ENCODE measurements at regions not wholly inside any gene's neighbourhood (a gene's known extent, or its start where the extent isn't known, plus 50 kb on each side); places are given as distances from the start of the nearest gene placed in this dataset.

GRCh38 chr2:137729305-137729704 is 235.0 kb upstream of the HNMT start:
- DNase-seq = no peak

GRCh38 chr2:137737559-137737958 is 226.7 kb upstream of the HNMT start:
- DNase-seq = no peak

- no peak for DNase-seq
Measured at GRCh38 chr2:137741784-137742362, 222.4 kb upstream of the HNMT start.

GRCh38 chr2:137747509-137747908 is 216.8 kb upstream of the HNMT start:
- DNase-seq = no peak

GRCh38 chr2:137748533-137748932 is 215.7 kb upstream of the HNMT start:
- DNase-seq = no peak

GRCh38 chr2:137764646-137765045 is 199.6 kb upstream of the HNMT start:
- DNase-seq = no peak

- no peak for DNase-seq
Measured at GRCh38 chr2:137769406-137769805, 194.9 kb upstream of the HNMT start.

- no peak for DNase-seq
Measured at GRCh38 chr2:137770166-137770565, 194.1 kb upstream of the HNMT start.

- no peak for DNase-seq
Measured at GRCh38 chr2:137771064-137771463, 193.2 kb upstream of the HNMT start.

GRCh38 chr2:137772451-137772850 is 191.8 kb upstream of the HNMT start:
- no peak for DNase-seq

- DNase-seq = no peak
Measured at GRCh38 chr2:137775529-137775928, 188.7 kb upstream of the HNMT start.

GRCh38 chr2:137776697-137777096 is 187.6 kb upstream of the HNMT start:
- DNase-seq = no peak

- DNase-seq = no peak
Measured at GRCh38 chr2:137797641-137798040, 166.6 kb upstream of the HNMT start.

GRCh38 chr2:137799600-137799999 is 164.7 kb upstream of the HNMT start:
- no peak for DNase-seq

GRCh38 chr2:137800386-137800785 is 163.9 kb upstream of the HNMT start:
- no peak for DNase-seq

- DNase-seq = no peak
Measured at GRCh38 chr2:137801228-137801627, 163.0 kb upstream of the HNMT start.

- no peak for DNase-seq
Measured at GRCh38 chr2:137802038-137802437, 162.2 kb upstream of the HNMT start.

- DNase-seq = no peak
Measured at GRCh38 chr2:137806068-137806805, 158.0 kb upstream of the HNMT start.

GRCh38 chr2:137809252-137809651 is 155.0 kb upstream of the HNMT start:
- no peak for DNase-seq

GRCh38 chr2:137809837-137810236 is 154.4 kb upstream of the HNMT start:
- DNase-seq = no peak

GRCh38 chr2:137812517-137812916 is 151.8 kb upstream of the HNMT start:
- no peak for DNase-seq

- DNase-seq = no peak
Measured at GRCh38 chr2:137813176-137813575, 151.1 kb upstream of the HNMT start.

GRCh38 chr2:137817058-137817457 is 147.2 kb upstream of the HNMT start:
- no peak for DNase-seq

GRCh38 chr2:137823196-137823595 is 141.1 kb upstream of the HNMT start:
- no peak for DNase-seq

GRCh38 chr2:137824501-137824900 is 139.8 kb upstream of the HNMT start:
- no peak for DNase-seq

Data from activated CD4-positive, alpha-beta T cell treated with anti-CD3 and anti-CD28 coated beads, Interleukin-10, Interleukin-2, amounts not matched to agents 100 ng/mL and 50 ng/mL, durations not matched to agents 16 hours and 8 hours (primary cell).